ENCODE measurements at regions not wholly inside any gene's neighbourhood (a gene's known extent, or its start where the extent isn't known, plus 50 kb on each side); places are given as distances from the start of the nearest gene placed in this dataset.

- Histone ChIP-seq H3K9me3 (no peaks in the 10 kb centered on the region), H3K27me3 (no peaks in the 10 kb centered on the region), H3K4me3 (no peak overlapping the region), H3K36me3 (no peaks in the 10 kb centered on the region), H3K4me1 (no peaks in the 10 kb centered on the region), H3K27ac (no peak overlapping the region)
- TF ChIP-seq CTCF (IDR thresholded peaks at IDR 0.05): no peak
- no peak for ATAC-seq
- FAIRE-seq: no peak
- no peak for DNase-seq
- intact Hi-C loops (cut with DNase I): no loop called here
- 79 to 85% methylated on average over 3 of the region's 3 CpGs for WGBS, 2 donors
Measured at GRCh38 chr9:80934095-80934494, 755.3 kb downstream of the TLE1 start.

GRCh38 chr9:80932947-80933780 is 756.2 kb downstream of the TLE1 start:
- Histone ChIP-seq H3K27me3 (no peaks in the 10 kb centered on the region), H3K27ac (no peak overlapping the region), H3K9me3 (no peaks in the 10 kb centered on the region), H3K4me3 (no peak overlapping the region), H3K36me3 (no peaks in the 10 kb centered on the region), H3K4me1 (no peaks in the 10 kb centered on the region)
- 56 to 73% methylated on average over 7 of the region's 7 CpGs for whole genome bisulfite sequencing, 2 donors
- FAIRE-seq (no peak), DNase-seq (no peak), ATAC-seq (no peak)
- no peak for TF ChIP-seq CTCF (IDR thresholded peaks at IDR 0.05)
- intact Hi-C loops (cut with DNase I): no loop called here

GRCh38 chr9:80932181-80932580 is 757.2 kb downstream of the TLE1 start:
- H3K27ac ChIP-seq: no peak overlapping the region
- DNase-seq (no peak), FAIRE-seq (no peak), ATAC-seq (no peak)
- H3K36me3 ChIP-seq: no peaks in the 10 kb centered on the region
- no peaks in the 10 kb centered on the region for H3K4me1 ChIP-seq
- no peak for TF ChIP-seq CTCF (IDR thresholded peaks at IDR 0.05)
- 42 to 46% methylated on average over 3 of the region's 3 CpGs for WGBS, 2 donors
- H3K27me3 ChIP-seq: no peaks in the 10 kb centered on the region
- intact Hi-C loops (cut with DNase I): no loop called here
- no peak overlapping the region for H3K4me3 ChIP-seq
- H3K9me3 ChIP-seq: no peaks in the 10 kb centered on the region

- H3K36me3 ChIP-seq: no peaks in the 10 kb centered on the region
- intact Hi-C loops (cut with DNase I): no loop called here
- no peaks in the 10 kb centered on the region for H3K27me3 ChIP-seq
- WGBS, 2 donors: 47 to 71% methylated on average over 3 of the region's 3 CpGs
- H3K4me1 ChIP-seq: no peaks in the 10 kb centered on the region
- no peak overlapping the region for H3K4me3 ChIP-seq
- H3K9me3 ChIP-seq: no peaks in the 10 kb centered on the region
- no peak for TF ChIP-seq CTCF (IDR thresholded peaks at IDR 0.05)
- no peak overlapping the region for H3K27ac ChIP-seq
- FAIRE-seq (no peak), ATAC-seq (no peak), DNase-seq (no peak)
Measured at GRCh38 chr9:80931163-80931562, 758.2 kb downstream of the TLE1 start.

- DNase-seq (no peak), ATAC-seq (no peak), FAIRE-seq (no peak)
- Histone ChIP-seq H3K27ac (no peak overlapping the region), H3K36me3 (no peaks in the 10 kb centered on the region), H3K9me3 (no peaks in the 10 kb centered on the region), H3K4me1 (no peaks in the 10 kb centered on the region), H3K27me3 (no peaks in the 10 kb centered on the region), H3K4me3 (no peak overlapping the region)
- no peak for TF ChIP-seq CTCF (IDR thresholded peaks at IDR 0.05)
- intact Hi-C loops (cut with DNase I): no loop called here
Measured at GRCh38 chr9:80928697-80929096, 760.6 kb downstream of the TLE1 start.

Data from pancreas (tissue), 10 donors.